ENCODE measurements at regions not wholly inside any gene's neighbourhood (a gene's known extent, or its start where the extent isn't known, plus 50 kb on each side); places are given as distances from the start of the nearest gene placed in this dataset.

DNA sequence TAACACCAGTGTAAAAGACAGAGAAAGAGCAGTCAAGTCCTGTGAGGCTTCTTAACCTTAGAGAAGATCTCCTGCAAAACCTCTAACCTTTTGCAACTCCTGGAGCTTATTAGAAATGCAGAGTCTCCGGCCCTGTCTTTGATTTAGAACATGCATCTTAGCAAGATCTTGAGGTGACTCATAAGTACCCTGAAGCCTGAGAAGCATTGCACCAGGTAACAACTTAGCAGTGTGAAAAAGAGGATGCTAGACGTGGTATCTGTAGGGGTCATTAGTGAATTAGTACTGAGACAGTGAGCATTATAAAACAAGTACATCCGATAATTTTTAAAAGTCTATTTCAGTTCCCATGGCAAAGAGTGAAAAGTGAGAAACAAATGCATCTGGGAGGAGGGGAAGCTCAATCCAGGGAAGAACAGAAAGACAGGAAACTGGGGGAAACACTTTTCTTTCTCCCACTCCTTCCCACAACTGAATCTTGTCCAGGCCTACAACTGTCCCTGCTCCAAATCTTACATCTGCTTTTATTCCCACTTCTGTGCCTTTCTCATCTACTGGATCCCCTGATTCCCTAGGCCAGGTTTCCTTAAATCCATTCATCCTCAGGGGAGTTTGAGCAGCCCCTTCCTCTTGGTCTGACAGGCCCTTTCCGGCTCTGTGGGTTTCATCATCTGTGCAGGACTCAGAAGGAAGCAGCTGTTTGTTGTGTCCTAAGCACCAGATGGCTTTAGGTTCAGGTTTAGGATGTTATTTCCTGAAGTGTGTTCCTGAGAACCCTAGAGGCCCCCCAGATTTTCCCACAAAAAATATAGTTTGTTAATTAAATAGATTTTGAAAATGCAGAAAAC, 128.1 kb upstream of the IL12A start:
- TF ChIP-seq CTCF (optimal IDR thresholded peaks at IDR 0.05 in 1 of 3, IDR thresholded peaks at IDR 0.05 in 1 of 3, conservative IDR thresholded peaks at IDR 0.05 in 1 of 3; ENCODE audit: extremely low read depth in 1 of 3, insufficient read depth in 2 of 3, low read length in 3 of 3), result no peak
- no peak for TF ChIP-seq EZH2 (IDR thresholded peaks at IDR 0.05; ENCODE audit: low read length)
- H3K27ac ChIP-seq (ENCODE audit: control insufficient read depth, insufficient read depth, low read length), result peak overlapping the region; percentile 2
- H3K4me1 ChIP-seq (ENCODE audit: control insufficient read depth, extremely low read depth, insufficient read depth, low read length), result peaks cover 43% of the 10 kb centered on the region
- no peak for DNase-seq (ENCODE audit: low read depth, low spot score)
- no peak overlapping the region for H3K9ac ChIP-seq (ENCODE audit: control insufficient read depth, extremely low read depth, insufficient read depth, low read length)
- H3K4me2 ChIP-seq (ENCODE audit: control insufficient read depth, extremely low read depth, insufficient read depth, low read depth, low read length), result peak overlapping the region; percentile 33
- H3K9me3 ChIP-seq (ENCODE audit: control insufficient read depth, low read depth, low read length), result no peaks in the 10 kb centered on the region
- peaks cover 4% of the 10 kb centered on the region for H3K9me1 ChIP-seq (ENCODE audit: control insufficient read depth, extremely low read depth, insufficient read depth, low read length)
- dilution Hi-C loops (cut with MboI; ENCODE audit: extremely low pct_ligation_motif_present, low sequenced_read_pairs), result no loop called here
- H3K36me3 ChIP-seq (ENCODE audit: control insufficient read depth in 2 of 2, extremely low read depth in 1 of 2, insufficient read depth in 2 of 2, low read length in 2 of 2), result no peaks in the 10 kb centered on the region
- no peaks in the 10 kb centered on the region for H3K27me3 ChIP-seq (ENCODE audit: control insufficient read depth, extremely low read depth, insufficient read depth, low read length)
- H4K20me1 ChIP-seq (ENCODE audit: control insufficient read depth, extremely low read depth, insufficient read depth, low read length), result no peaks in the 10 kb centered on the region
- H2AFZ ChIP-seq (ENCODE audit: control insufficient read depth, low read length), result no peak overlapping the region
- peaks cover 77% of the 10 kb centered on the region for H3K79me2 ChIP-seq (ENCODE audit: control insufficient read depth, insufficient read depth, low read length)
- H3K4me3 ChIP-seq (ENCODE audit: control insufficient read depth in 2 of 3, extremely low read depth in 1 of 3, insufficient read depth in 2 of 3, low read depth in 1 of 3, low read length in 3 of 3), result no peak overlapping the region
- FAIRE-seq, result no peak

GRCh38 chr3:159861369-159861987, 127.2 kb upstream of the IL12A start:
- peak overlapping the region; percentile 29 for H3K4me2 ChIP-seq (ENCODE audit: control insufficient read depth, extremely low read depth, insufficient read depth, low read depth, low read length)
- H3K79me2 ChIP-seq (ENCODE audit: control insufficient read depth, insufficient read depth, low read length), result peaks cover 69% of the 10 kb centered on the region
- H3K9me3 ChIP-seq (ENCODE audit: control insufficient read depth, low read depth, low read length), result no peaks in the 10 kb centered on the region
- H3K9ac ChIP-seq (ENCODE audit: control insufficient read depth, extremely low read depth, insufficient read depth, low read length), result no peak overlapping the region
- H4K20me1 ChIP-seq (ENCODE audit: control insufficient read depth, extremely low read depth, insufficient read depth, low read length), result no peaks in the 10 kb centered on the region
- dilution Hi-C loops (cut with MboI; ENCODE audit: extremely low pct_ligation_motif_present, low sequenced_read_pairs), result no loop called here
- H2AFZ ChIP-seq (ENCODE audit: control insufficient read depth, low read length), result no peak overlapping the region
- DNase-seq (ENCODE audit: low read depth, low spot score) (no peak), FAIRE-seq (no peak)
- H3K27me3 ChIP-seq (ENCODE audit: control insufficient read depth, extremely low read depth, insufficient read depth, low read length), result no peaks in the 10 kb centered on the region
- peaks cover 4% of the 10 kb centered on the region for H3K9me1 ChIP-seq (ENCODE audit: control insufficient read depth, extremely low read depth, insufficient read depth, low read length)
- no peak overlapping the region for H3K4me3 ChIP-seq (ENCODE audit: control insufficient read depth in 2 of 3, extremely low read depth in 1 of 3, insufficient read depth in 2 of 3, low read depth in 1 of 3, low read length in 3 of 3)
- H3K27ac ChIP-seq (ENCODE audit: control insufficient read depth, insufficient read depth, low read length), result peak overlapping the region; percentile 33
- no peak for TF ChIP-seq CTCF (optimal IDR thresholded peaks at IDR 0.05 in 1 of 3, IDR thresholded peaks at IDR 0.05 in 1 of 3, conservative IDR thresholded peaks at IDR 0.05 in 1 of 3; ENCODE audit: extremely low read depth in 1 of 3, insufficient read depth in 2 of 3, low read length in 3 of 3)
- TF ChIP-seq EZH2 (IDR thresholded peaks at IDR 0.05; ENCODE audit: low read length), result no peak
- H3K4me1 ChIP-seq (ENCODE audit: control insufficient read depth, extremely low read depth, insufficient read depth, low read length), result peaks cover 43% of the 10 kb centered on the region
- H3K36me3 ChIP-seq (ENCODE audit: control insufficient read depth in 2 of 2, extremely low read depth in 1 of 2, insufficient read depth in 2 of 2, low read length in 2 of 2), result no peaks in the 10 kb centered on the region
